DMS114 treated with DMSO at 0.1 percent for 48 hours (cell line): ENCODE measurements at regions not wholly inside any gene's neighbourhood (a gene's known extent, or its start where the extent isn't known, plus 50 kb on each side); places are given as distances from the start of the nearest gene placed in this dataset.
A peak's percentile ranks its signal among the peaks of the same experiment; 100 is the strongest.

Source experiments
- DNase-seq: peaks from one replicate; lab custom pipeline; 2025; ENCODE audit not compliant: unreplicated experiment; lab: John Stamatoyannopoulos, UW

- no peak for DNase-seq
Measured at GRCh38 chr1:67559222-67559700, 125.7 kb upstream of the GADD45A start.

GRCh38 chr1:67560580-67561255 is 124.3 kb upstream of the GADD45A start:
- no peak for DNase-seq

GRCh38 chr1:67561704-67562113 is 123.3 kb upstream of the GADD45A start:
- peak; percentile 31 for DNase-seq

- no peak for DNase-seq
Measured at GRCh38 chr1:67563684-67564083, 121.3 kb upstream of the GADD45A start.

GRCh38 chr1:67564193-67564592 is 120.8 kb upstream of the GADD45A start:
- DNase-seq, result no peak

GRCh38 chr1:67566803-67567377 is 118.1 kb upstream of the GADD45A start:
- no peak for DNase-seq

- DNase-seq, result no peak
Measured at GRCh38 chr1:67570486-67571143, 114.4 kb upstream of the GADD45A start.

GRCh38 chr1:67571406-67571805 is 113.6 kb upstream of the GADD45A start:
- DNase-seq, result no peak

- DNase-seq, result no peak
Measured at GRCh38 chr1:67571901-67572593, 113.0 kb upstream of the GADD45A start.

GRCh38 chr1:67572594-67573221 is 112.3 kb upstream of the GADD45A start:
- no peak for DNase-seq

- DNase-seq, result no peak
Measured at GRCh38 chr1:67573311-67573872, 111.6 kb upstream of the GADD45A start.

GRCh38 chr1:67574221-67574620 is 110.8 kb upstream of the GADD45A start:
- DNase-seq, result no peak

- DNase-seq, result no peak
Measured at GRCh38 chr1:67575861-67576260, 109.1 kb upstream of the GADD45A start.

GRCh38 chr1:67576474-67576873 is 108.5 kb upstream of the GADD45A start:
- no peak for DNase-seq

GRCh38 chr1:67577646-67578045 is 107.4 kb upstream of the GADD45A start:
- no peak for DNase-seq

GRCh38 chr1:67578397-67579020 is 106.5 kb upstream of the GADD45A start:
- no peak for DNase-seq

- DNase-seq, result no peak
Measured at GRCh38 chr1:67579623-67580394, 105.2 kb upstream of the GADD45A start.

GRCh38 chr1:67580691-67581403 is 104.2 kb upstream of the GADD45A start:
- no peak for DNase-seq
